HuH-7 (cell line): ENCODE measurements at regions not wholly inside any gene's neighbourhood (a gene's known extent, or its start where the extent isn't known, plus 50 kb on each side); places are given as distances from the start of the nearest gene placed in this dataset.

ENCODE experiments used
- DNase-seq: peaks from one replicate; pipeline ENCODE4 v3.0.0; 2011; ENCODE audit warnings: low spot score

DNA sequence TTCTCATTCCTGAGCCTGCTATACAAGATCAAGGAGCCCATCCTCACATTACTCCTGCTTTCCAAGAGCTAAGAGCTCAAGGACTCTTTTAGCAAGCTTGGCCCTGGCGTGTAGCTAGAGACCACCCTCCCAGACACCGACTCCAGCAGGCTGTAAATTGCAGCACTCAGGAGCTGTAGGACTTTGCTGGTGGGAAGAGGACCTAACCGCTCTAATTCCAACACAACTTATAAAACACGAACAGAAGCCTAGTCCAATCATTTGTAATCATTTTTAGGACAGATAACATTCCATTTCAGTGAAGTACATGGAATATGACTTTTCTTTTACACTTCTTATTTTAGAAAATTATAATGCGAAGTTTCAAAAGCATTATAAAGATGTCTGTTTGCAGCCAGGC is 219.9 kb downstream of the NXNL2 start:
- no peak for DNase-seq

DNA sequence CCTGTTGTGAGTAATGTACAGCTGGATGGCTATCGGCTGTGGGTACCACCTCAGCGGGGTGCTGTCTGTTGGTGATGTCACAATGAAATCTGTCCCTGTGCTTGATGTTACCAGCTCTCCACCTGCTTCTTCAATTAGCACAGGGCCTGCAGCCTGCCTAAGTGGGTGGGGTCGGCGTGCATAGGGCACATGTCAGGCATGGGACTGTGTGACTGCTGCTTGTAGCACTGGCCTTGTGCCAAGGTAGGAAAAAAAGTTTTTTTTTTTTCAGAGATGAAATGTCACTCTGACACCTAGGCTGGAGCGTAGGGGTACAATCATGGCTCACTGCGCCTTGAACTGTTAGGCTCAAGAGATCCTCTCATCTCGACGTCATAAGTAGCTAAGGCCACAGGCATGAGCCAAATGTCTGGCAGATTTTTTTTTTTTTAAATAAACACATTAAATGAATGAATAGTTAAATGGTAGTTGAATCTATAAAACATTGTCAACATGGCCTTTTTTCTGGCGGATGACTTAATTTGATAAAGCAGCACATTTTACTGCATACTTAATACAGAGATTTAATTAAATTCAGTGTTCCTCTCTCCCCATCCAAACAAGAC is 222.5 kb downstream of the NXNL2 start:
- DNase-seq = no peak

DNA sequence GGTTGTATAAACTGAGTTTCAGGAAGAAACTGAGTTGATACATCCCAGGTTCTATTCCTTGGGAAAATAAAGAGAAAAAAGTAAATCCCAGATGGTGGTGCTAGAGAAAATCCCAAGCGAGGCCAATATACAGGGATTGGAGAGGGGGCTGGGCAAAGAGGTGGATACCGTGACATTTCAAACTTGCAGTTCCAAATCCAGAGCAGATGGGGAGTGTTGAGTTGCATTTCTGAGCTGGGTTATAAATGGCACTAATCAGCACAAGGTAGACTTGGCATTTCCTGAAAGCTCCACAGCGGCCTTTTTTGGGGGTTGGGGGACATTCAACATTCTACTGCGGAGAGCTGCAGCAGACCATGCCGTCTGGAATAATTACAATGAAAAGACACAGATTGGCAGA is 224.4 kb downstream of the NXNL2 start:
- DNase-seq = no peak

DNA sequence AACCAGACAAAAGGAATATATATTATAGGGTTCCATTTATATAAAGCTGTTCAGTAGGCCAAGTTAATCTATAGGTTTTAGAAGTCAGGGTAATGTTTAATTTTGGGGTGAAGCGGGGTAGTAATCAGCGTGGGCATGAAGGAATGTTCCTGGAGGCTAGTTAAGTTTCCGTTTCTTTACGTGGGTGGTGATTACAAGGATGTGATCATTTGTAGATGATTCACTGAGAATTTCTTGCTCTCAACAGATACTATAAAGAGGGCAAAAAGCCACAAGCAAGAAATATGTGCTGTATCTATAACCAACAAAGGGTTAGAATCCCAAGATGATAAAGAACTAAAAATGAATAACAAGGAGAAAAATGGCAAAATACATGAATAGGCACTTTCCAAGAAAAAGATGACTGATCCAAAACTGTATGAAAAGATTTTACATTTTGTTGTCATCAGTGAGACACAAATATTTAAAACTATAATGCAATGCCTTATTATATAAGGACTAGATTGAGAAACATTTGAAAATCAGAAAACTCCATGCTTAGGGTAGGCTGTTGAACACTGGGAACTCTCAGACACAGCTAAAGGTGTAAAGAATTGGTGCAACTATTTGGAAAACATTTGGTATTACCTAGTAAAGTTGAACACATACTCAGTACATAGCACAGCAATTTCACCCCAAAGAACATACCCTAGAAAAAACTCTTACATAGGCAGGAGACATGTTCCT is 224.3 kb upstream of the S1PR3 start:
- no peak for DNase-seq

DNA sequence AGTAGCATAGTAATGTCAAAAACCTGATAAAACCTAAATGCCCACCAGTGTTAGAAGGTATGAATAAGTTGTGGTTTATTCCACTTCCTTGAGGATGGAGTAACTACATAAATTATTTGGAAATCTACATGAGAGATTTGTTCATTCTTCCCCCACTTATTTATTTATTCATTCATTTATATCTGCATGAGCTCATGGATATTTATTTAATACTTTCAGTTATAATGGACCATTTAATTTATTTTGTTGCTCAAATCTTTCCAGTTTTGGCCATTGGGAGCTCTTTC is 223.8 kb upstream of the S1PR3 start:
- no peak for DNase-seq

DNA sequence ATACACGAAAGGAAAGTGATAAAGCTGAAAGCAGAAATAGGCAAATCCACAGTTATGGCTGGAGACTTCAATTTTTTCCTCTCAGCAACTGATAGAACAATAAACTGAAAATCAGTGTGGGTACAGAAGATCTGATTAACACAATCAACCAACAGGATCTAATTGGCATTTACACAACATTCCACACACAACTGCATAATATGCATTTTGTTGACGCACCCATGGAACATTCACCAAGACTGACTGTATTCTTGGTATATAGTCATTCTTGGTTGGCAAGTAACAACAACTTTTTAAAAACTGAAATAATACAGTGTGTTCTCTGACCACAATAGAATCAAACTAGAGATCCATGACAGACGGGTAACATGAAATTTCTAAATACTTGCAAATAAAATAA is 218.7 kb upstream of the S1PR3 start:
- no peak for DNase-seq

DNA sequence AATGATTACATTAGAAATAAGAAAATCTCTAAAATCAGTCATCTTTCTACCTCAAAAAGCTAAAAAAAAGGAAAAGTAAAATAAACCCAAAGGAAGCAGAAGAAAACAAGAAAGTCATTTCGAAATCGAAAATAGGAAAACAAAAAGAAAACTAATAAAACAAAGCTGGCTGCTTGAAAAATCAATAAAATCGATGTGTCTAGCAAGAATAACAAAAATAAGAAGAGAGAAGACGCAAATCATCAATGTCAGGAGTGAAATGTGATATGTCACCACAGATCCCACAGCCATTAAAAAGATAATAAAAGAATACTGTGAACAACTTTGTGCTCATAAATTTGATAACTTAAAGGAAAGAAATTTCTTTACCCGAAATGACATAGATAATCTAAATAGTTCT is 218.1 kb upstream of the S1PR3 start:
- no peak for DNase-seq

DNA sequence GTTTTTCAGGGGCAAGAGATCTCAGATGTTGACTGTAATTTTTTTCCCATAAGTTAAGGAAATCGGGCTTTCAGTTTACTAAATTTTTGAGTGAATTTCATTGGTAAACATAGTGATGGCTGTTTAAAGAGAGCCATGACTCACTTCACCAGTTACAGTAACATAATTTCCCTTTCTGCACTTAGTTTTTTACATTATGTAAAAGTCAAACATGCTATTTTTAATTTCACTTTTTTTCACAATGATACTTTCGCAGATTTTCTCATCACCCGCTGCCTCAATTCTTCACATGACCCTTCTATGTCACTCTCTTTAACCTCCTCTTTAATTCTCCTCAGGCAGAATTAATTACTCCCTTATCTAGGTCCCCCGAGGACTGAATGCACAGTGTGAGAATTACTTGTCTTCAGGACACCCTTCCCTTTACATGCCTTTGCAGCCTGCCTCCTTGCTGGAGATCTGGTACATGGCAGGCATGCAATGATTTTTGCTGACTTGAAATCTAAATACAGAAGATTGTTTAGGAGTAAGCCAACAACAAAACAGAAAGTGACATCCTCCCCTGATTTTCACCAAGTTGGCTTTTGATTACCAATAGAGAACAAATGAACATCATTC is 217.5 kb upstream of the S1PR3 start:
- DNase-seq = no peak

DNA sequence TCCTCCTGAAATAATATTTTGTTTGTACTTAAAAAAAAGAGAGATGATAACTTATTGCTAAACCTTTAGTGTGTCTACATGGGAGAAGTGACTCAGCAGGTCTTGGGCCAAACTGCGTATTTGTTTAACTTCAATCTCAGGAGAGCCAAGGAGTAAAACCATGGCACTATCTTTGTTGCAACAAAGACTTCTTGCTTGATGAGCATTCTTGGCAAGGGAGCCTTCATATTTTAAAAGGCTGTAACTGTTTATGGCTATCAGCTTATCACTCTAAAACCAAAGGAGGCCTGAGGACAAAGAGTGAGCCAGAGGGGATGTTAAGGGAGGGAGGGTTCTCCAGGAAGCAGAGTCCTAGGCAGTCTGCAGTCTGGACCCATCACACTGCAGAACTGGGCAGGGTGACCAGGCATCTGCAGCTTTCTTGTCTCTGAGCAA is 216.2 kb upstream of the S1PR3 start:
- DNase-seq = no peak

DNA sequence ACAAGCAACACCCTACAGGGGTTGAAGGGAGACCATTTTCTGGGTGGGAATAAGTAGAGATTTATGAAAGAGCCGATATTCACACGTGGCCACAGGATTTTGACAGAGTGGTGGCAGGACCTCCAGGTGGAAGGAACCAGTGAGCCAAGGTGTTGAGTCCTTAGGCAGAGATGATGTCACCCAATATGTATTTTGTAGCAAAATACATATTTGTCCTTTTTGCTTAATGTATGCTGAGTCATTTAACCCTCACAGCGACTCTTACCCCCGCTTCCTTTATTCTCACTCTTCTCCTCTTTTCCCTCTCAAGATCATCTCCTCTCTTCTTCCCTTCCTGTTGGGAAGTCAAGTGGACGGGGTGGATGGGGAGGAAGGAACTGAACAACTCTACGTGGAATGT is 215.7 kb upstream of the S1PR3 start:
- no peak for DNase-seq

DNA sequence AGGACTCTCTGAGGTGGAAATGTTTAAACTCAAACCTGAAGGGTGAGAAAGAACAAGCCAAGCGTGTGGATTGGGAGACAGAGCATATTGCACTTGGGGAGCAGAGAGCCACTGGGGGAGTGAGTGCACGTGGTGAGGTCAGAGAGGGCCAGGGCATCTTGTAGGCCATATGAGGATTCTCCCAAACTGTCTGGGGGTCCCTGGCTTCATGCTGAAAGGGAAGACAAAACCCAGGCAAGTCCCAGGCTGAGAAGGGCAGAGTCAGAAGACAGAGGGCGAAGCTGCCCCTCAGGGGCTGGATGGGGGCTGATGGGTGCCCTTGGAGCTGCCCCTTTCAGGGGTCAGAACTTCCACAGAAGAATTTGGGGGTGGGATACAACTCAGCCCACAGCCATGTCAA is 215.3 kb upstream of the S1PR3 start:
- no peak for DNase-seq

DNA sequence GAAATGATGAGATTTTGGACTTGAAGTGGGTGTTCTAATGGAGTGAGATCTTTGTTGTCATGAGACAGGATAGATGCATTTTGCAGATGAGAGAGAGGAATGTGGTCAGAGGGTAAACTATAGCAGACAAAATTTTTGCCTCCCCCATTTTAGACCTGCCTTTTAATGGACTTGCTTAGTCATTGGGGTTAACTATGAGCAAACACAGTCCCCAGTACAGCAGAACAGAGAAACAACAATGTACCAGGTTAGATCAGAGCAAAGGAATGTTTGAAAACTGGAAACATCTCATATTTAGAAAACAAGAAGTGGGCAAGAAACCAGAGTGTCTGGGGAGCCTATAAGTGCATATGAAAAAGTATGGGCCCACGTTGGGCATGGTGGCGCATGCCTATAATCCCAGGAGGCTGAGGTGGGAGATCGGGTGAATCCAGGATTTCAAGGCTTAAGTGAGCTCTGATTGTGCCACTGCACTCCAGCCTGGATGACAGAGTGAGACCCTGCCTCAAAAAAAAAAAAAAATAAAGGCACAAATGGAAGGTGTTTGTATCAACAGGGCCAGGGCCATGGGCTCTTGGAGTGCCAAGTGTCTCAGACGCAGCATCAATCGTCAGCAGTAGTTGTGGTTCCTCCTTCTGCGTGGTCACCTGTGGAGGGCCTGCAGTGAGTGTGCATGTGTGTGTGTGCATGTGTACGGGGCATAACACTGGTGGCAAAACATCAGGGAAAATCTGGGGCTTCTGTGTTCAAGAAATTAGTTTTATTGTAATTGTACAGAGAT is 214.4 kb upstream of the S1PR3 start:
- DNase-seq = no peak

DNA sequence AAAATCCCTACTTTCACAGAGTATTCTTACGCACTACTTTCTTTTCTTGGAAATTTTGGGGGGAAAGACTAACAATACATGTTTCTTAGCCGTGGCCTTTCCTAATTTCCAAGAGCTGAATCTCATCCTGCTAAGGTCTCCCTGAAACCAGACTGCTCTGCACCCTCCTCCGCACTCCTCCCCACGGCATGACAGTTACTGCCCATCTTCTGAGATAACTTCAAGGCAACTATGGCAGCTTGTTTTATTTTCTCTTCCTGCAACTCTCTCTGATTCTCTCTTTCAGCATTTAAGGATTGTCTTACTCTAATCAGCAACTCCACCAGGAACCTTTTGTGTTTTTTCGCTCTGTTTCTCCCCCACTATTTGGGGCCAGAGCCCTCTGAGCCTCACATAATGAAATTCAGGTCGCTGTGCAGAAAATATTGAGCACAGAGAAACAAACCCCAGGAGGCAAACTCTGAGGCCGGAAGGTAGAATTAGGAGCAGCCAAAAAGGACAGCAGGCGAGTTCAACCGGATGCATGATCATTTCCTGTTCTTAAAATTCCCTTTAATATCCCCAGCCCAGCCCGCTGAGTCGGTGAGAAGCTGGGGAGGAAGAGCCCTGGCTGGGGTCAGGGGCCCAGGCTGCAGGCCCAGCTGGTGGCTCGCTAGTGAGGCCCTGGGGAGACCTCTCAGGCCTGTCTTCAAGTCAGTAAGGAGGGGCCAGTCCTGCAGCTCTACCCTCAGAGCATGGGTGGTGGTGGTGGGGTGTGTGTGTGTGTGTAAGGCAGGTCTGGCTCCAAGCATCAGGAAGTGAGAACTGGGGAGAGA is 213.6 kb upstream of the S1PR3 start:
- DNase-seq = no peak

DNA sequence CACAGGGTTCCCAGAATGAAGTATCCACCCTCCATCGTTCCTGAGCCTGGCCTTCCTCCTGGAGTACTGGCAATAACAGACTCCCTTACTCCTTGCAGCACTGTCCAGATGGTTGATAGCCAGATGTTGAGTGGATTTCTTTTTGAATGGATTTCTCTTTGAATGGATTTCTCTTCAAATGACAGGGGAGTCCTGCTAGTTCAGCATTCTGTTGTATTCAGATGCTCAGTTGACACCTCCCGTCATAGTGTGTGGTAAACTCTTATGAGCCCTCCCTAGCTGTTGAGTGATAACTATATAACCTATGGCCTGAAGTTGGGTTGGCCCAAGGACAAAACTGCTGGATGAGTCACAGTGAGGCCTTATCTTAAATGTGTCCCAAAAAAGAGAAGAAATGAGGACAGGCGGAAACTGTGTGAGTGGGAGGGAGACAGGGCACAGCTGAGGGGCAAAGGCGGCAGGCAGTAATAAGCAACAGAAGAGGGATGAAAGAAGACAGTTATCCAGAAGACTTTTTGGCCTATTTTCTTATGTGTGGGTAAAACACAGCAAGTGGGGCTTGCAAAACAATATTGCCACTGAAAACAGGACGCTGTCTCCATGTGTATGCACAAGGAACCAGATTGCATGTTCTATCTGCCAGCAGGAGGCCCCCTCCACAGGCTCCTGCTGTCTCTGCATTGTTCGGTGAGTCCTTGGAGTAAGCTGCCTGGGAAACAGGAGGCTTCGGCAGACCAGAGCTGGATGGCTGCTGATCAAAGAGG is 209.5 kb upstream of the S1PR3 start:
- DNase-seq = peak; percentile 8

DNA sequence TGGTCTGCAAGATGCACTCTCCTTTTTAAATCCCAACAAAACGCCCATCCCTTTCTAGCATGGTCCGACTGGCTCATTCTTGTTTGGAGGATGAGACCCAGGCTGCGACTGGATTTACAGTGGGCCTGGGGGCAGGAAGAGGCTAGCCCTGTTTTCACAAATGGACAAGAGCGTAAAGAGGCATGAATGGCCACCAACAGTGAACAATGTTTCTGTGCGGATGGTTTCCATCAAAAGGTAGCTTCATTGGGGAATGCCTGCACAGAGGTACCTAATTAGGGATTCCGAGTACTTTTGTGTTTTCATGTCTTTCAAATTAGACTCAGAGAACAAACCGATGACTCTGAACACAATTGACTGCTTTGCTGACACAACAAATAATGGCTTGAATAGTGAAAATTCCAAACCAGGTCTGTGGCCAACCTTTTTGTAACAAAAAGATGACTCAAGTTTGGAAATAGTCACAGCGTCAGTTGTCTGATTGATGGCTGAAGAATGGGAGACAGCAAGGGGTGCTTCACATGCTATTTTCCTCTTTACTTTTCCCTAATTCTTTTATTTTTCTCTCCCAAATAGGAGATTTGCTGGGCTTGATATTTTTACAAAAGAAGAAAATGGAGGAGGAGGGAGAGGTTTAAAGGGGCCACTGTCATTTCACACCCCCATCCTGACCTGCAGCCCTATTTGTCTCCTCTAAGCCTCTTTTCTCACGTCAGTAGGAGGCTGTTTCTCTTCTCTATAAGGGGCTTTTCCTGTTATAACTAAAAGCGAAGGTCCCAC is 208.1 kb upstream of the S1PR3 start:
- DNase-seq = no peak

DNA sequence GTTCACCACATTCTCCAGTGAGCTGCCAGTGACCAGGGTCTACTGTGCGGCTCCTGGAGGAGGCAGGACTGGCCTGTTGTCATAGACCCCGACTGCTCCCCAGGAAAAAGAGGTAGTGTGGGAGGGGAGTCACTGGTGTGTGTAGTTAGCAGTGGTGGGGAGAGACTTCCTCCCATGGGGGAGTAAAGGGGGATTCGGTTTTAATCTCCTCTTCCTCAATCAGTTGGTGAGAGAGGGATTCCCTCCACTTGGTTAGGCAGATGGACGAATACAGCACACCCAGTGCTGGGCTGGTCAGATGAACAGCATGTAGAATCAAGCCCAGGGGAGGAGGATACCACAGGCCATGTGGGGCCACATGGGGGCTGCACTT is 207.6 kb upstream of the S1PR3 start:
- no peak for DNase-seq

DNA sequence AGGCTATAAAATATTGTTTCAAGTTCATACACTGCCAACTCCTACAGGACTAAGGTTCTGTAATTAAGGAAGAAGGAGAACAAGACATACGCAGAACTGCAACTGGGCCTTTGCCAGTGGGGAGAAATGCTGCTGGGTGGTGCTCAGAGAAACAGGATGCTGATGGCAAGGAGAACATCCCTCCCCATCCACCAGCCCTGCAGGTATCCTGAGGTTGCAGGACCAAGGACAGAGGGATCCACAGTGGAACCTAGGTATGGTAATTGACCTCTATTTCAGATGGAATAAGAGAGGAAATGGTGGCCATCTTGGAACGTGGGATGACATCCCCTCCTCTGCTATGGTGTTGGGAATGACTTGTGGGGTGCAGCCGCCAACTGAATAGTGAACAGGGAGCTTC is 206.3 kb upstream of the S1PR3 start:
- DNase-seq = no peak

DNA sequence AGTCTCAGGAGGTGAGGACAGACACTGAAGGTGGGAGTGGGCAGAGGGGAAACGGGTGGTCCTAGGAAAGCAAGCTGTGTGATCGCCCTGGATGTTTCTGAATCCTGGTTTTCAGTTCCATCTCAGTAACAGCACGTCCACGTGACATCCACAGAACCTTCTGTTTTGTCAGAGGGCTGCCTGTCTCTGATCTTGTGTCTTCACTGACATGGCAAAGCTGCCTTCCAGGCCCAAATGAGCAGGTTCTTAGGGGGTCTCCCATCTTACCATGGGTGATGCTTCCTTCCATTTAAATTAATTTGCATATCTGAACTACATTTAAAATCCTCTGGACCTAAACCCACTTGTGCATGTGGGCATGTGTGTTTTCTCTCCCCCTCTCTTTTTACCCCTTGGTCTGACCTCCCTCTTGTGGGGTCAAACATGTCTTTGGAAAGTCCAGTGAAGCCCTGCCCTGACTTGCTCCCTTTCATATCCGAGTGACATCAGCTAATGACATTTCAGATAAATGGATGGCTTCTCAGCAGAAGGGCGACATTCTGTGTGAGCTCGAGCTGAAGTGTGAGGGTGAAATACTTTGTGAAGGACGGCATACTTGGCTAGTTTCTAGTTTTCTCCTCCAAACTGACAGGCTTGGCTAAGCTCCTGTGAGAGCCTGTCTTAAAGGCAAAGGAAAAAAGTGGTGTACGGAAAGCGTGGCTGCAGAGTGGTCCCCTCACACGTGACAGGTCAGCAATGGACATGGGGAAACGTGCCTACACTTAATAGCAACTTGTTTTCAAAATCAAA is 204.8 kb upstream of the S1PR3 start:
- DNase-seq = no peak

DNA sequence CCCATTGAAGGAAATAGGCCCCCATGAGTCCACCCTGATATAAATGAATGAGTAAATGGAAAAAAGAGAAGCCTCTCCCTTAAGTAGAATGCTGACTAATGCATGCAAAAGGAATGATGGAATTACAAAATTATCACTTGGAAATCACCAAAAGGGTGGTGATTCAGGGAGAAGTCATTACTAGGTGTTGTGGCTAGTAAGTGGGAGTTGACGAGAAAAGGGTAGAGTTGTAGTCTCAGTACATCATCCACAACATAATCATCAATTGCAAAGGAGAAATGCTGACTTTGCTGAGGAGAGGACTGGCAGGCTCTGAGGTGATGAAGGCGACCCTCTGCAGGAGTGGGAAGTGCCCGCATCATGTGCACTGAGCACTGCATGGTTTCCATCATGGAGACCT is 201.5 kb upstream of the S1PR3 start:
- no peak for DNase-seq
